Uterus (tissue), 3 donors: ENCODE measurements at regions not wholly inside any gene's neighbourhood (a gene's known extent, or its start where the extent isn't known, plus 50 kb on each side); places are given as distances from the start of the nearest gene placed in this dataset.

Source experiments
- DNase-seq, 2 donors: peaks; one replicate each; pipeline ENCODE4 v3.0.0-alpha.2; 2019 to 2020
- H3K27ac ChIP-seq, 2 donors: fragments of 200-600 bp; sonication (generic); 1 replicate in 1 of 2; 2 replicates in 1 of 2; pipeline ENCODE4 v1.5.1; 2016 to 2018
- H3K27me3 ChIP-seq, 2 donors: fragments of 200-600 bp; sonication (generic); one replicate each; pipeline ENCODE4 v1.5.1; 2018 to 2019; ENCODE audit warnings: control low read depth in 1 of 2
- H3K36me3 ChIP-seq, 2 donors: fragments of 200-600 bp; sonication (generic); one replicate each; pipeline ENCODE4 v1.5.1; 2019; ENCODE audit warnings: control low read depth in 1 of 2
- H3K4me1 ChIP-seq, 2 donors: fragments of 200-600 bp; sonication (generic); one replicate each; pipeline ENCODE4 v1.5.1; 2018 to 2019; ENCODE audit warnings: control low read depth in 1 of 2
- H3K4me3 ChIP-seq, 2 donors: fragments of 200-600 bp; sonication (generic); 1 replicate in 1 of 2; 2 replicates in 1 of 2; pipeline ENCODE4 v1.5.1; 2018 to 2019; ENCODE audit warnings: mild to moderate bottlenecking in 1 of 2
- H3K9me3 ChIP-seq, 2 donors: fragments of 200-600 bp; sonication (generic); one replicate each; pipeline ENCODE4 v1.5.1; 2019; ENCODE audit warnings: control low read depth in 1 of 2
- CTCF ChIP-seq, 4 experiments: fragments of 200-600 bp in 2 of 4; fragments of 450-650 bp in 2 of 4; sonication (generic) in 2 of 4; IDR thresholded peaks; one replicate each; pipeline ENCODE4 v1.5.1; 2016 to 2019; ENCODE audit warnings: antibody characterized with exemption in 4 of 4, mild to moderate bottlenecking in 2 of 4, moderate library complexity in 1 of 4
- POLR2A ChIP-seq, 2 donors: fragments of 450-650 bp; IDR thresholded peaks; one replicate each; pipeline ENCODE4 v1.6.1; 2016; ENCODE audit warnings: antibody characterized with exemption in 2 of 2, mild to moderate bottlenecking in 1 of 2, moderate library complexity in 1 of 2
- intact Hi-C: fragments of 100-400 bp; cut with DNase I; formaldehyde crosslinking; loops from one replicate; pipeline ENCODE4 v1.15.1; 2023; ENCODE audit warnings: low total_unique reads
- donor health status: DM: yes; HTN: yes; CAD: no.

GRCh38 chr10:3978761-3979160 lies 193.8 kb upstream of the KLF6 start:
- Histone ChIP-seq H3K27me3 (no peaks in the 10 kb centered on the region), H3K9me3 (peaks cover 0 to 8% of the 10 kb centered on the region in 2 donors), H3K27ac (no peak overlapping the region), H3K4me1 (no peaks in the 10 kb centered on the region), H3K36me3 (no peaks in the 10 kb centered on the region), H3K4me3 (no peak overlapping the region)
- intact Hi-C loops: no loop called here
- DNase-seq: no peak
- TF ChIP-seq CTCF (IDR thresholded peaks at IDR 0.05): no peak
- TF ChIP-seq POLR2A (IDR thresholded peaks at IDR 0.05): no peak

- H3K36me3 ChIP-seq: no peaks in the 10 kb centered on the region
- no peaks in the 10 kb centered on the region for H3K4me1 ChIP-seq
- H3K27me3 ChIP-seq: no peaks in the 10 kb centered on the region
- intact Hi-C loops: no loop called here
- DNase-seq: no peak
- H3K4me3 ChIP-seq: no peak overlapping the region
- H3K27ac ChIP-seq: no peak overlapping the region
- H3K9me3 ChIP-seq: peaks cover 0 to 6% of the 10 kb centered on the region in 2 donors
- no peak for TF ChIP-seq CTCF (IDR thresholded peaks at IDR 0.05)
- no peak for TF ChIP-seq POLR2A (IDR thresholded peaks at IDR 0.05)
These were observed 193.2 kb upstream of the KLF6 start for GRCh38 chr10:3978174-3978573.

DNA sequence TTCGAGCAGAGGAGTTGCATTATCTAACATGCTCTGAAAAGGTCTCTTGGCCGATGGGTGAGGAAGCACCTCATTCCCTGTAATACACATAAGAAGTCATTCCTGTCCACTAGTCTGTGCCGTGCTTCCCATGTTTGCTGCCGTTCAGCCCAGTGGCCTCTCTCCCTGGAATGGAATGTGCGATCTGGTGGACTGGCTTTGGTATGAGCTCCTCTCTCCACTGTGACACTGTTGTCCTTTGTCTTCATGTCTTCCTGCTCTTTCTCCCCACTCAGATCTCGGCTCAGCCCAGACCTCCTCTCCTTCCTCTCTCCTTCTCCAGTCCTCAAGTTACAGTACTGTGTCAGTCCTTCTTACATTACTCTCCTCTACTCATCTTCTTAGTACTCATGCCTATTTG lies 192.8 kb upstream of the KLF6 start:
- DNase-seq: no peak
- TF ChIP-seq POLR2A (IDR thresholded peaks at IDR 0.05) (no peak), CTCF (IDR thresholded peaks at IDR 0.05) (no peak)

DNA sequence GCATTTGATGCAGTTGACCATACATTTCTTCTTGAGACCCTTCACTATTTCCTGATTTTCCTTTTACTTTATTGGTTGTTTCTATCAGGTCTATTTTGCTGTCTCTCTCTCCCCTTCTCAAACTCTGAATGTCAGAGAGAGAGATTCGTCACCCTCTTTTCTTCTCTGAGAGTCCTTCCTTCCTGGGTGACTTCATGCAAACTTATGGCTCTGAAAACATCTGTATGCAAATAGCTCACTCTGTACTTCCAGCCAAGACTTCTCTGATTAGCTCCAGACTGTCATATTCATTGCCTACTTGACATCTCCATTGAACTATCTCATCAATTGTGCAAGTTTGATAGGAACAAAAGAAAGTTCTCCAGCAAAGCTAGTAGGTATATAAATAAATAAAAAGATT lies 191.7 kb upstream of the KLF6 start:
- Histone ChIP-seq H3K4me3 (no peak overlapping the region), H3K27ac (no peak overlapping the region), H3K4me1 (no peaks in the 10 kb centered on the region), H3K9me3 (no peaks in the 10 kb centered on the region), H3K27me3 (no peaks in the 10 kb centered on the region), H3K36me3 (no peaks in the 10 kb centered on the region)
- no peak for TF ChIP-seq CTCF (IDR thresholded peaks at IDR 0.05)
- TF ChIP-seq POLR2A (IDR thresholded peaks at IDR 0.05): no peak
- intact Hi-C loops: no loop called here
- no peak for DNase-seq

More for the DNA sequence above, 192.8 kb upstream of the KLF6 start:
- Histone ChIP-seq H3K36me3 (no peaks in the 10 kb centered on the region), H3K9me3 (peaks cover 0 to 2% of the 10 kb centered on the region in 2 donors), H3K4me1 (no peaks in the 10 kb centered on the region), H3K27ac (no peak overlapping the region), H3K27me3 (no peaks in the 10 kb centered on the region), H3K4me3 (no peak overlapping the region)
- intact Hi-C loops: no loop called here

GRCh38 chr10:3976171-3976570 lies 191.2 kb upstream of the KLF6 start:
- H3K27me3 ChIP-seq: no peaks in the 10 kb centered on the region
- intact Hi-C loops: no loop called here
- TF ChIP-seq CTCF (IDR thresholded peaks at IDR 0.05) (no peak), POLR2A (IDR thresholded peaks at IDR 0.05) (no peak)
- H3K36me3 ChIP-seq: no peaks in the 10 kb centered on the region
- no peak for DNase-seq
- no peak overlapping the region for H3K4me3 ChIP-seq
- no peaks in the 10 kb centered on the region for H3K9me3 ChIP-seq
- no peak overlapping the region for H3K27ac ChIP-seq
- H3K4me1 ChIP-seq: no peaks in the 10 kb centered on the region
